ENCODE measurements at regions not wholly inside any gene's neighbourhood (a gene's known extent, or its start where the extent isn't known, plus 50 kb on each side); places are given as distances from the start of the nearest gene placed in this dataset.

DNA sequence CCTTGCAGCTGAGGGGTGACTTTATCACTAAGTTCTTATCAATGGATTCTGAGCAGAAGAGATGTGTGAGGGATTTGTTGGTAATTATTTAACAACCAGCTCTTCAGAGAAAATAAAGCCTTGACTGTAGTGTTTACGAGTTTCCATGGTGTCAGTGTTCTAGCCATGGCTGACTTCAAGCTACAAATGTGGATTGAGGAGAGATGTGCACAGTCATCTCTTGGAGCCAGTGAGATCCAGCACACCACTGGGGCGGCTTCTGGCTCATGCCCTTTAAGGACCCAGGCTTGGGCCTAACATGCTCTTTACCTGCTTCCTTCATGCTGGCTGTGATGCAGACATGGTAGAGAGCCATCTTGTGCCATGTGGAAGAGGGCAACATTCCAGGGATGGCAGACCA lies 145.6 kb upstream of the MRPS22 start:
- peaks cover 24% of the 10 kb centered on the region for H3K27me3 Mint-ChIP-seq (ENCODE audit: insufficient read depth)
- Histone ChIP-seq H3K9ac (ENCODE audit: extremely low read depth, low read length, poor library complexity, severe bottlenecking) (no peak overlapping the region), H3K27me3 (ENCODE audit: control insufficient read depth, insufficient read depth, low read length, poor library complexity, severe bottlenecking) (peaks cover 4% of the 10 kb centered on the region), H3K27ac (ENCODE audit: low read depth, low read length) (no peak overlapping the region), H3K4me3 (ENCODE audit: low read length) (no peak overlapping the region), H3K4me1 (ENCODE audit: control insufficient read depth, insufficient read depth, low read length) (no peaks in the 10 kb centered on the region), H3K9me3 (ENCODE audit: control insufficient read depth, low read length) (peaks cover 15% of the 10 kb centered on the region), H3K36me3 (ENCODE audit: control insufficient read depth, insufficient read depth, low read length) (no peaks in the 10 kb centered on the region)
- WGBS, 2 experiments (ENCODE audit: insufficient coverage in 1 of 2, insufficient read length in 1 of 2): 91% methylated on average over 2 of the region's 2 CpGs; no CpG with 5 or more reads in 1 of the 2 experiments
- H3K4me3 Mint-ChIP-seq: no peak overlapping the region
- TF ChIP-seq, protein P1, sequence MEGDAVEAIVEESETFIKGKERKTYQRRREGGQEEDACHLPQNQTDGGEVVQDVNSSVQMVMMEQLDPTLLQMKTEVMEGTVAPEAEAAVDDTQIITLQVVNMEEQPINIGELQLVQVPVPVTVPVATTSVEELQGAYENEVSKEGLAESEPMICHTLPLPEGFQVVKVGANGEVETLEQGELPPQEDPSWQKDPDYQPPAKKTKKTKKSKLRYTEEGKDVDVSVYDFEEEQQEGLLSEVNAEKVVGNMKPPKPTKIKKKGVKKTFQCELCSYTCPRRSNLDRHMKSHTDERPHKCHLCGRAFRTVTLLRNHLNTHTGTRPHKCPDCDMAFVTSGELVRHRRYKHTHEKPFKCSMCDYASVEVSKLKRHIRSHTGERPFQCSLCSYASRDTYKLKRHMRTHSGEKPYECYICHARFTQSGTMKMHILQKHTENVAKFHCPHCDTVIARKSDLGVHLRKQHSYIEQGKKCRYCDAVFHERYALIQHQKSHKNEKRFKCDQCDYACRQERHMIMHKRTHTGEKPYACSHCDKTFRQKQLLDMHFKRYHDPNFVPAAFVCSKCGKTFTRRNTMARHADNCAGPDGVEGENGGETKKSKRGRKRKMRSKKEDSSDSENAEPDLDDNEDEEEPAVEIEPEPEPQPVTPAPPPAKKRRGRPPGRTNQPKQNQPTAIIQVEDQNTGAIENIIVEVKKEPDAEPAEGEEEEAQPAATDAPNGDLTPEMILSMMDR (conservative IDR thresholded peaks at IDR 0.05): no peak
- no peaks in the 10 kb centered on the region for H3K36me3 Mint-ChIP-seq (ENCODE audit: low read depth)
- peaks cover 9% of the 10 kb centered on the region for H3K4me1 Mint-ChIP-seq
- H3K9me3 Mint-ChIP-seq: peaks cover 41% of the 10 kb centered on the region
- no peak for DNase-seq
- peak overlapping the region; percentile 61 for H3K27ac Mint-ChIP-seq

DNA sequence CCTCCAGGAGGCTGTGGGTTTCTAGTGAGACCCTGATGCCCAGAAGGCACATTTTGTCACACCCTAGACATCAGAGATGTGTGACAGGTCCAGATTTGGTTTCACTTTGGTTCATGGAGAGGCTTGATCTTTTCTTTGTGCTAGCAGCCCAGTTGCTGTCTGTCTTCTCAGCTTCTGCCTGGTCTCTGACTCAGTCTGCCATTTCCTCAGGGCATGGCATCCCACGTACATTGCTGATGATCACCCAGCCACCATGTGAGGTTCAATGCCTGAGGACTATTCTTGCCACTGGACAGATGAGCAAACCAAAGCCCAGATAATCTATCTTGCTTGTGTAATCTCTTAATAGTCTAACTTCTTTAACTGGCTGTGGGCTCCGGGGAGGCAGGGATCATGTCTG lies 144.9 kb upstream of the MRPS22 start:
- TF ChIP-seq, protein P1 (conservative IDR thresholded peaks at IDR 0.05): no peak

DNA sequence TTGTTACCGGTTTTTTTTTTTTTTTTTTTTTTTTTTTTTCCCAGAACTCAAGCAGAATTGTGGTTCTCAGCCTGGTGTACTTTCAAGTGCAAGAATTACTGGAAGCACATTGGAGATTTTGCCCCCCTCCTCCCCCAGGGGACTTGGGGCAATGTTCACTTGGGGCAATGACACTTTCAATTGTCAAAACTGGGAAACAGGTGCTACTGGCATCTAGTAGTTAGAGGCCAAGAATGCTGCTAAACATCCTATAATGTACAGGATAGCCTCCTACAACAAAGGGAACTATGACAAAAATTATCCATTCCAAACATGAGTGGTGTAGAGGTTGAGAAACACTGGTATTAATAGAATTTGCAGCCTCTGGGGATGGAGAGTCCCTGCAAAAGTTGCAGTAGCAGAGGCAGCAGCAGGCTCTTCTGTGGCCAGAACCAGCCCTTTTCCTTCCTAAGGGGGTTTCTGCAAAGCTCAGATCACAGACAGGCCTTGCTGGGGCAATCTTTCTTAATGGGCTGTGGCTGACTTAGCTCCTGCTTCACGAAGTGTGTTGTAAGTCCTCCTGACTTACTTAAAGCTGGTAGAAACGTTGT lies 144.3 kb upstream of the MRPS22 start:
- H3K27ac ChIP-seq (ENCODE audit: low read depth, low read length): no peak overlapping the region

More for the DNA sequence above, 144.9 kb upstream of the MRPS22 start:
- H3K4me3 Mint-ChIP-seq: no peak overlapping the region
- WGBS, 2 experiments (ENCODE audit: insufficient coverage in 1 of 2, insufficient read length in 1 of 2): 91 to 100% methylated on average over 1 to 2 of the region's 2 CpGs
- DNase-seq: no peak
- peaks cover 22% of the 10 kb centered on the region for H3K27me3 Mint-ChIP-seq (ENCODE audit: insufficient read depth)
- no peak overlapping the region for H3K27ac Mint-ChIP-seq
- peaks cover 37% of the 10 kb centered on the region for H3K9me3 Mint-ChIP-seq
- Histone ChIP-seq H3K9me3 (ENCODE audit: control insufficient read depth, low read length) (peaks cover 15% of the 10 kb centered on the region), H3K27ac (ENCODE audit: low read depth, low read length) (no peak overlapping the region), H3K36me3 (ENCODE audit: control insufficient read depth, insufficient read depth, low read length) (no peaks in the 10 kb centered on the region), H3K9ac (ENCODE audit: extremely low read depth, low read length, poor library complexity, severe bottlenecking) (no peak overlapping the region), H3K27me3 (ENCODE audit: control insufficient read depth, insufficient read depth, low read length, poor library complexity, severe bottlenecking) (peaks cover 6% of the 10 kb centered on the region), H3K4me3 (ENCODE audit: low read length) (no peak overlapping the region), H3K4me1 (ENCODE audit: control insufficient read depth, insufficient read depth, low read length) (no peaks in the 10 kb centered on the region)
- H3K4me1 Mint-ChIP-seq: peaks cover 9% of the 10 kb centered on the region
- H3K36me3 Mint-ChIP-seq (ENCODE audit: low read depth): no peaks in the 10 kb centered on the region

More for the DNA sequence above, 144.3 kb upstream of the MRPS22 start:
- Histone ChIP-seq H3K4me1 (ENCODE audit: control insufficient read depth, insufficient read depth, low read length) (no peaks in the 10 kb centered on the region), H3K27me3 (ENCODE audit: control insufficient read depth, insufficient read depth, low read length, poor library complexity, severe bottlenecking) (peaks cover 12% of the 10 kb centered on the region), H3K9me3 (ENCODE audit: control insufficient read depth, low read length) (peaks cover 15% of the 10 kb centered on the region), H3K4me3 (ENCODE audit: low read length) (no peak overlapping the region), H3K9ac (ENCODE audit: extremely low read depth, low read length, poor library complexity, severe bottlenecking) (no peak overlapping the region), H3K36me3 (ENCODE audit: control insufficient read depth, insufficient read depth, low read length) (no peaks in the 10 kb centered on the region)
- peaks cover 33% of the 10 kb centered on the region for H3K9me3 Mint-ChIP-seq
- peaks cover 9% of the 10 kb centered on the region for H3K4me1 Mint-ChIP-seq
- DNase-seq: no peak
- WGBS, 2 experiments (ENCODE audit: insufficient coverage in 1 of 2, insufficient read length in 1 of 2): 81% methylated on average over 3 of the region's 3 CpGs; no CpG with 5 or more reads in 1 of the 2 experiments
- TF ChIP-seq, protein P1 (conservative IDR thresholded peaks at IDR 0.05): no peak
- H3K27me3 Mint-ChIP-seq (ENCODE audit: insufficient read depth): peaks cover 19% of the 10 kb centered on the region
- no peak overlapping the region for H3K27ac Mint-ChIP-seq
- H3K4me3 Mint-ChIP-seq: no peak overlapping the region
- H3K36me3 Mint-ChIP-seq (ENCODE audit: low read depth): no peaks in the 10 kb centered on the region
